Glutamatergic neuron (in vitro differentiated cells): ENCODE measurements at regions not wholly inside any gene's neighbourhood (a gene's known extent, or its start where the extent isn't known, plus 50 kb on each side); places are given as distances from the start of the nearest gene placed in this dataset.

Experiments
- DNase-seq: peaks from one replicate; pipeline ENCODE4 v3.0.0; 2022
- H3K27ac Mint-ChIP-seq: one replicate; pipeline ENCODE4 v1.8.0; 2020; ENCODE audit warnings: mild to moderate bottlenecking, mixed read lengths, inconsistent platforms; ENCODE audit not compliant: unreplicated experiment
- H3K27me3 Mint-ChIP-seq: one replicate; pipeline ENCODE4 v1.8.0; 2020; ENCODE audit warnings: mild to moderate bottlenecking, moderate library complexity, mixed read lengths, inconsistent platforms; ENCODE audit not compliant: unreplicated experiment
- H3K36me3 Mint-ChIP-seq: one replicate; pipeline ENCODE4 v1.8.0; 2020; ENCODE audit warnings: mild to moderate bottlenecking, mixed read lengths, inconsistent platforms; ENCODE audit not compliant: unreplicated experiment
- H3K4me1 Mint-ChIP-seq: one replicate; pipeline ENCODE4 v1.8.0; 2020; ENCODE audit warnings: mild to moderate bottlenecking, low read depth, mixed read lengths, inconsistent platforms; ENCODE audit not compliant: unreplicated experiment
- H3K4me3 Mint-ChIP-seq: one replicate; pipeline ENCODE4 v1.8.0; 2020; ENCODE audit warnings: mild to moderate bottlenecking, mixed read lengths, inconsistent platforms; ENCODE audit not compliant: unreplicated experiment
- H3K9me3 Mint-ChIP-seq: one replicate; pipeline ENCODE4 v1.8.0; 2020; ENCODE audit warnings: mild to moderate bottlenecking, moderate library complexity, mixed read lengths, inconsistent platforms; ENCODE audit not compliant: unreplicated experiment
- TF ChIP-seq, protein P1 (sequence below): fragments of 200-600 bp; sonication (generic); IDR thresholded peaks from one replicate; pipeline ENCODE4 v1.5.0; 2021; ENCODE audit not compliant: partially characterized antibody, unreplicated experiment

DNA sequence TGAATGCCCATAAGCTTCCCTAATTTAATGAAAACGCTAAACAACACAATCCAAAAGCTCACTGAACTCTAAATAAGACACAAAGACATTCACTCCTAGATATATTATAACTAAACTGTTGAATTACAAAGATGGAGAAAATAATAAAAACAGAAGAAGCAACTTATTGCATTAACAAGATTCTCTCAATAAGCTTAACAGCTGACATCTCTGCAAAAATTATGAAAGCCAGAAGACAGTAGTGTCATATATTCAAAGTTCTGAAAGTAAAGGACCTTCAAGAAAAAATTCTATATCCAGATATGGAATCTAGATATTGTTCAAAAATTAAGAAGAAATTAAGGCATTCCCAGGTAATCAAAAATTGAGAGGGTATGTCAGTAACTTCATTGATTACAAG lies 957.8 kb upstream of the TYRP1 start:
- H3K9me3 Mint-ChIP-seq, result peaks cover 4% of the 10 kb centered on the region
- TF ChIP-seq, protein P1, sequence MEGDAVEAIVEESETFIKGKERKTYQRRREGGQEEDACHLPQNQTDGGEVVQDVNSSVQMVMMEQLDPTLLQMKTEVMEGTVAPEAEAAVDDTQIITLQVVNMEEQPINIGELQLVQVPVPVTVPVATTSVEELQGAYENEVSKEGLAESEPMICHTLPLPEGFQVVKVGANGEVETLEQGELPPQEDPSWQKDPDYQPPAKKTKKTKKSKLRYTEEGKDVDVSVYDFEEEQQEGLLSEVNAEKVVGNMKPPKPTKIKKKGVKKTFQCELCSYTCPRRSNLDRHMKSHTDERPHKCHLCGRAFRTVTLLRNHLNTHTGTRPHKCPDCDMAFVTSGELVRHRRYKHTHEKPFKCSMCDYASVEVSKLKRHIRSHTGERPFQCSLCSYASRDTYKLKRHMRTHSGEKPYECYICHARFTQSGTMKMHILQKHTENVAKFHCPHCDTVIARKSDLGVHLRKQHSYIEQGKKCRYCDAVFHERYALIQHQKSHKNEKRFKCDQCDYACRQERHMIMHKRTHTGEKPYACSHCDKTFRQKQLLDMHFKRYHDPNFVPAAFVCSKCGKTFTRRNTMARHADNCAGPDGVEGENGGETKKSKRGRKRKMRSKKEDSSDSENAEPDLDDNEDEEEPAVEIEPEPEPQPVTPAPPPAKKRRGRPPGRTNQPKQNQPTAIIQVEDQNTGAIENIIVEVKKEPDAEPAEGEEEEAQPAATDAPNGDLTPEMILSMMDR, result no peak
- H3K4me3 Mint-ChIP-seq, result no peak overlapping the region
- DNase-seq, result no peak
- no peak overlapping the region for H3K27ac Mint-ChIP-seq
- peaks cover 9% of the 10 kb centered on the region for H3K36me3 Mint-ChIP-seq
- H3K4me1 Mint-ChIP-seq, result no peaks in the 10 kb centered on the region
- peaks cover 2% of the 10 kb centered on the region for H3K27me3 Mint-ChIP-seq

- DNase-seq, result no peak
- Mint-ChIP-seq H3K4me3 (no peak overlapping the region), H3K27ac (no peak overlapping the region), H3K9me3 (no peaks in the 10 kb centered on the region), H3K27me3 (no peaks in the 10 kb centered on the region), H3K4me1 (no peaks in the 10 kb centered on the region), H3K36me3 (no peaks in the 10 kb centered on the region)
- TF ChIP-seq, protein P1, result no peak
These were observed 950.7 kb upstream of the TYRP1 start for GRCh38 chr9:11742471-11742870.

DNA sequence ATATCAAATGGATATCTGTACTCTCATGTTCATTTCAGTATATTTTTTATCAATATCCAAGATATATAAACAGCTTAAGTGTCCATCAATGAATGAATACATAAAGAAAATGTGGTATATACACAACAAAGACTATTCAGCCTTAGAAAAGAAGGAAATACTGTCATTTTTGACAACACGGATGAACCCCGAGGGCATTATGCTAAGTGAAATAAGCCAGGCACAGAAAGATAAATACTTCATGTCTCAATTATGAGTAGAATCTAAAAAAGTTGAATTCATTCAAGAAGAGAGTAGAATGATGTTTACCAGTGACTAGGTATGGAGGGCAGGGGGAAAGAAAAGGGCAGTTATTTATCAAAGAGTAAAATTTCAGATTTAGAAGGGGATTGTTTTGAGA lies 949.8 kb upstream of the TYRP1 start:
- Mint-ChIP-seq H3K27me3 (no peaks in the 10 kb centered on the region), H3K36me3 (no peaks in the 10 kb centered on the region), H3K4me3 (no peak overlapping the region), H3K9me3 (no peaks in the 10 kb centered on the region), H3K4me1 (no peaks in the 10 kb centered on the region), H3K27ac (no peak overlapping the region)
- no peak for DNase-seq
- TF ChIP-seq, protein P1, result no peak

GRCh38 chr9:11749396-11749795 lies 943.8 kb upstream of the TYRP1 start:
- TF ChIP-seq, protein P1, result no peak
- H3K27ac Mint-ChIP-seq, result no peak overlapping the region
- H3K36me3 Mint-ChIP-seq, result no peaks in the 10 kb centered on the region
- DNase-seq, result no peak
- no peak overlapping the region for H3K4me3 Mint-ChIP-seq
- no peaks in the 10 kb centered on the region for H3K4me1 Mint-ChIP-seq
- H3K27me3 Mint-ChIP-seq, result no peaks in the 10 kb centered on the region
- no peaks in the 10 kb centered on the region for H3K9me3 Mint-ChIP-seq

DNA sequence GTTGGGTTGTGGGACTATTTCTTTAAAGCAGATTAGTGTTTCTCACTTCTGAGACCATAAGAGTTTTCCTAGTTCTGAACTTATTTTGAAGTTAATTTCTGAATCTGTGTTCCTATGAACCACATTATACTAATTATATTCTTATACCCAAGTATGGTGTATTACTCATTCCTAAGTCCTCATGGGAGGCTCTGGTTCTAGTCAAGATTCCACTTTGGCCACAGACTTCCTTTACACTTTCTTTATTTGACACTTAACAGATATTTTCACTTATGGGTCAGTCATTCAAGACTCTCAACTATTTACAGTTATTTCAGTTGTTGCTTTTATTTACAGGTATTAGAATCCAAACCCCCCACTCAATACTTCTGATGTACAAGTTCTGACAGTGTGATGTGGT lies 937.2 kb upstream of the TYRP1 start:
- Mint-ChIP-seq H3K36me3 (no peaks in the 10 kb centered on the region), H3K9me3 (no peaks in the 10 kb centered on the region), H3K27ac (no peak overlapping the region), H3K4me1 (no peaks in the 10 kb centered on the region), H3K27me3 (no peaks in the 10 kb centered on the region), H3K4me3 (no peak overlapping the region)
- TF ChIP-seq, protein P1, result no peak
- no peak for DNase-seq
